OCI-LY3 (cell line): ENCODE measurements at regions not wholly inside any gene's neighbourhood (a gene's known extent, or its start where the extent isn't known, plus 50 kb on each side); places are given as distances from the start of the nearest gene placed in this dataset.

Experiments used
- EZH2phosphoT487 ChIP-seq: fragments of 200-600 bp; shearing (Covaris generic); IDR thresholded peaks from 2 replicates; pipeline ENCODE4 v1.6.1; 2018; ENCODE audit warnings: antibody characterized with exemption, mixed run types, low read depth
- TF ChIP-seq, protein P1 (sequence below): fragments of 200-600, 300-600 bp; sonication (generic); IDR thresholded peaks from 2 replicates; pipeline ENCODE4 v1.5.1; 2014; ENCODE audit warnings: antibody characterized with exemption, low read length, low read depth

DNA sequence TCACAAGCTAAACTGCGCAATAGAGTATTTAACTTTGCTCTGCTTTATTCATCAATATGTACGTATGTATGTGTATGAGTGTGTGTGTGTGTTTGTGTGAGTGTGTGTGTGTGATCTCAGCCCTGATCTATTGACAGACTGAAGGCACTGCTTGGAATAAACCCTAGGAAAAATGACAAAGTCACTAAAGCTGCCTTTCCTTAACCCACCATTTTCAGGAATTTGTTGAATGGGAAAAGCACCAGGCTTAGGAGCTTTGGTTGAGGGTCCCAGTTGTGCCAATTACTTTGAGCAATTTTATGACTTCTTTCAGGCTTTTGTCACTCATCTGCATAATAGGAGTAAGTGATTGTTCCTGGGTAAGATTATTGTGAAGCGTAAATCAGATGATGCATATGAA, 108.6 kb upstream of the TLR4 start:
- TF ChIP-seq, protein P1, sequence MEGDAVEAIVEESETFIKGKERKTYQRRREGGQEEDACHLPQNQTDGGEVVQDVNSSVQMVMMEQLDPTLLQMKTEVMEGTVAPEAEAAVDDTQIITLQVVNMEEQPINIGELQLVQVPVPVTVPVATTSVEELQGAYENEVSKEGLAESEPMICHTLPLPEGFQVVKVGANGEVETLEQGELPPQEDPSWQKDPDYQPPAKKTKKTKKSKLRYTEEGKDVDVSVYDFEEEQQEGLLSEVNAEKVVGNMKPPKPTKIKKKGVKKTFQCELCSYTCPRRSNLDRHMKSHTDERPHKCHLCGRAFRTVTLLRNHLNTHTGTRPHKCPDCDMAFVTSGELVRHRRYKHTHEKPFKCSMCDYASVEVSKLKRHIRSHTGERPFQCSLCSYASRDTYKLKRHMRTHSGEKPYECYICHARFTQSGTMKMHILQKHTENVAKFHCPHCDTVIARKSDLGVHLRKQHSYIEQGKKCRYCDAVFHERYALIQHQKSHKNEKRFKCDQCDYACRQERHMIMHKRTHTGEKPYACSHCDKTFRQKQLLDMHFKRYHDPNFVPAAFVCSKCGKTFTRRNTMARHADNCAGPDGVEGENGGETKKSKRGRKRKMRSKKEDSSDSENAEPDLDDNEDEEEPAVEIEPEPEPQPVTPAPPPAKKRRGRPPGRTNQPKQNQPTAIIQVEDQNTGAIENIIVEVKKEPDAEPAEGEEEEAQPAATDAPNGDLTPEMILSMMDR, result no peak
- no peak for TF ChIP-seq EZH2phosphoT487
